Breast epithelium (tissue), 4 donors: ENCODE measurements at regions not wholly inside any gene's neighbourhood (a gene's known extent, or its start where the extent isn't known, plus 50 kb on each side); places are given as distances from the start of the nearest gene placed in this dataset.
A peak's percentile ranks its signal among the peaks of the same experiment; 100 is the strongest.

Source experiments
- DNase-seq, 2 donors: peaks; one replicate each; pipeline ENCODE4 v3.0.0-alpha.2; 2019; ENCODE audit warnings: low spot score in 2 of 2
- H3K27ac ChIP-seq, 2 donors: fragments of 200-600 bp; sonication (generic) in 1 of 2; one replicate each; pipeline ENCODE4 v1.5.1; 2016 to 2019; ENCODE audit warnings: mild to moderate bottlenecking in 1 of 2
- H3K27me3 ChIP-seq, 2 donors: fragments of 200-600 bp; sonication (generic) in 1 of 2; one replicate each; pipeline versions ENCODE4 v1.5.1 to v1.6.0; 2017 to 2019; ENCODE audit warnings: control low read depth in 1 of 2, mild to moderate bottlenecking in 1 of 2
- H3K36me3 ChIP-seq: fragments of 200-600 bp; one replicate; pipeline ENCODE4 v1.5.1; 2019
- H3K4me1 ChIP-seq, 2 donors: fragments of 200-600 bp; sonication (generic); one replicate each; pipeline ENCODE4 v1.5.1; 2016 to 2019; ENCODE audit warnings: control low read depth in 1 of 2
- H3K4me3 ChIP-seq, 3 donors: fragments of 200-600 bp; sonication (generic); 1 replicate in 2 of 3; 2 replicates in 1 of 3; pipeline ENCODE4 v1.5.1; 2016 to 2019; ENCODE audit warnings: mild to moderate bottlenecking in 3 of 3, moderate library complexity in 2 of 3
- H3K9me3 ChIP-seq, 2 donors: fragments of 200-600 bp; sonication (generic) in 1 of 2; one replicate each; pipeline ENCODE4 v1.5.1; 2016 to 2019; ENCODE audit warnings: control low read depth in 1 of 2
- CTCF ChIP-seq, 3 donors: fragments of 450-650 bp; IDR thresholded peaks; one replicate each; pipeline ENCODE4 v1.5.1; 2016 to 2017; ENCODE audit warnings: antibody characterized with exemption in 3 of 3, mild to moderate bottlenecking in 3 of 3, moderate library complexity in 3 of 3
- POLR2A ChIP-seq: fragments of 450-650 bp; IDR thresholded peaks from one replicate; pipeline ENCODE4 v1.6.1; 2016; ENCODE audit warnings: antibody characterized with exemption, mild to moderate bottlenecking, moderate library complexity
- POLR2AphosphoS5 ChIP-seq, 3 donors: sonication (generic); formaldehyde crosslinking; IDR thresholded peaks; one replicate each; pipeline ENCODE4 v1.6.1; 2017; ENCODE audit warnings: antibody characterized with exemption in 3 of 3
- intact Hi-C: fragments of 100-400 bp; cut with DNase I; formaldehyde crosslinking; loops from one replicate; pipeline ENCODE4 v1.15.1; 2023; ENCODE audit warnings: low total_unique reads

DNA sequence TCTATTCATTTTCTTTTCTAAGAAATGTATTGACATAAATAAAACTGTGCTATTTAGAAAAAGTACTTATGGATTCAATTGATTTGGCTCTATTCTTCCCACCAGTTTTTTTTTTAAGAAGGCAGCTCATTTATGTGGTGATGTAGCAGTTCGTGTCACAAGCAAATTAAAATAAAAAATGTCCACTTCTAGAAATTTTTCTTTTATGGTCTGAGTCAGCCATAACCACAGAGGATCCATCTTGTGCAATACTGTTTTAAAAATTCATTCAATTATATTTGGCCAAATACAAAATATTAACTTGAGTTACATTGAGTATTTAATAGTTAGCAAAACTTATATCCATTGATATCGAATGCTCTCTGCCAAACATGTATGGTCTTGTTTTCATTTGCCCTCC lies 207.9 kb upstream of the FAT1 start:
- H3K4me3 ChIP-seq, result no peak overlapping the region
- no peaks in the 10 kb centered on the region for H3K4me1 ChIP-seq
- no peak overlapping the region for H3K27ac ChIP-seq
- no peaks in the 10 kb centered on the region for H3K27me3 ChIP-seq
- H3K9me3 ChIP-seq, result no peaks in the 10 kb centered on the region
- no peaks in the 10 kb centered on the region for H3K36me3 ChIP-seq
- no peak for DNase-seq
- intact Hi-C loops, result no loop called here
- no peak for TF ChIP-seq POLR2A
- TF ChIP-seq CTCF (IDR thresholded peaks at IDR 0.05), result no peak
- TF ChIP-seq POLR2AphosphoS5 (IDR thresholded peaks at IDR 0.05), result no peak

GRCh38 chr4:186932196-186932595 lies 208.5 kb upstream of the FAT1 start:
- intact Hi-C loops, result no loop called here
- no peak overlapping the region for H3K4me3 ChIP-seq

DNA sequence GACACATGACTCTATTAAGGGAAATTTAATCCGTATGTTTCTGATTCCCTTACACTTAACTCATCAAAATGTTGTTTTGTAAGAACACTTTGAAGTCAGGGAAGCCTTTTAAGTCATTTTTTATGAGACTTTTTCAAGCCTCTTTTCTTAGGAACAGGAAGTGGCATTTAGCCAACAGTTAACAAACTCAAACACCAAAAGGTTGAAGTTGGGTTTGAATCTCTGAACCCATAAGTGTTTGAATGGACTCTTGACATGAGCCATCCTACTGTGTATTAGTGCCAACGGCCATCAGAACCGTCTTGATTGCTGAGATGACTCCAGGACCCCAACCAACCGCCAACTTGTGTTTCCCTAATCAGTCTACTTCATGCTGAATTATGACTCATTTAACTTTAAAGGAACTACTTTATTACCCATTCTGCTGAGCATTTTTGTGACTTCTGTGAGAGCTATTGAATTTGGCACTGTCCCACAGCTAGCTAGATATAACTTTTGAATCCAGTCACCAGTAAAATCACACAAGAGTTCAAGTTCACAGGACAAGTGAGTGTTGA lies 209.1 kb upstream of the FAT1 start:
- intact Hi-C loops, result no loop called here
- TF ChIP-seq CTCF (IDR thresholded peaks at IDR 0.05) (no peak), POLR2A (no peak), POLR2AphosphoS5 (IDR thresholded peaks at IDR 0.05) (no peak)
- Histone ChIP-seq H3K9me3 (no peaks in the 10 kb centered on the region), H3K27me3 (no peaks in the 10 kb centered on the region), H3K4me1 (no peaks in the 10 kb centered on the region), H3K36me3 (no peaks in the 10 kb centered on the region), H3K27ac (no peak overlapping the region), H3K4me3 (no peak overlapping the region)
- no peak for DNase-seq

More at GRCh38 chr4:186932196-186932595, 208.5 kb upstream of the FAT1 start:
- no peaks in the 10 kb centered on the region for H3K9me3 ChIP-seq
- DNase-seq, result no peak
- H3K27ac ChIP-seq, result no peak overlapping the region
- H3K4me1 ChIP-seq, result no peaks in the 10 kb centered on the region
- H3K36me3 ChIP-seq, result no peaks in the 10 kb centered on the region
- H3K27me3 ChIP-seq, result no peaks in the 10 kb centered on the region
- TF ChIP-seq POLR2A, result no peak

DNA sequence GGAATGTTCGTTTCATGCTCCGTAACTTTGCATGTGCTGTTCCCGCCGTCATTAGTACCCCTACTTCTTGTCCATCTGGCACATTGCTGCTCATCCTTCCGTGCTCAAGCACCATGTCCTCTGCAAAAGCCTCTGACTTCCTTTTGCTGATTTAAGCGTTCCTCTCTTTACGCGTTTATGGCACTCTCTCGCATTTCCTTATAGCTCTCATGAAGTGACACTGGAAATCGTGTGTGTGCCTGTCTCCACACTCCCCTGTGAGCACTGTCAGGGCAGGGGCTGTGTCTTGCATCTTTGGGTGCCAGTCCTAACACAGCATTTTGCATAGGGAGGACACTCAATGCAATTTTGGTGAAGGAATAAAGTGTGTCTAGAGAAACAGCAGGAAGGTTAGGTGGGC lies 210.6 kb upstream of the FAT1 start:
- H3K36me3 ChIP-seq, result no peaks in the 10 kb centered on the region
- H3K27ac ChIP-seq, result no peak overlapping the region
- DNase-seq, result no peak
- H3K9me3 ChIP-seq, result no peaks in the 10 kb centered on the region
- intact Hi-C loops, result no loop called here
- no peaks in the 10 kb centered on the region for H3K27me3 ChIP-seq
- TF ChIP-seq POLR2AphosphoS5 (IDR thresholded peaks at IDR 0.05), result no peak
- no peak for TF ChIP-seq POLR2A
- TF ChIP-seq CTCF (IDR thresholded peaks at IDR 0.05), result no peak
- no peaks in the 10 kb centered on the region for H3K4me1 ChIP-seq
- H3K4me3 ChIP-seq, result no peak overlapping the region

DNA sequence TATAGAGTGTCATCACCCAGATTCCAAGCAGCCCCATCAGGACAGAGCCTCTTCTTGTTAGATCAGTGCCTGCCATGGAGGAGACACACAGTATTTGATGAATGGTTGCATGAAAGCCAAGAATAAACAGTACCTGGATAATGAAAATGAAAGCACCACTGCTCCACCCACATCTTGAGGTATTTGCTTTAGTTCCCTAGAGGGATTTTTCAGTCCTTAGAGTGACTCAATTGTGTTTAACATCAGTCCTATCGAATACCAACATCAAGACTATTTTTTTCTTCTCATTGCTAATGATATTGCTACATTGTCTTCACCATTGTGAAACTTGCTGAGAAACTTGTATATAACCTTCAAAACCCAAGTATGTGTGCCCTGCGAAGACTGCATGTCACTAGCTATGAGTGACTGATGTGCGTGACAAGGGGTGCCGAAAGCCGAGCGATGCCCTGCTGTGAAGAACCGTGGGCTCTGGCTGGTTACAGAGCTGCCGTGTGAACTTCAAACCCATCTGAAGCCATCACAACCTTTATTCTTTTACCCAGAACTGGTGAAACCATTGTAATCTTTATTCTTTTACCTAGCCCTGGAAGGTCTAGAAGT lies 211.3 kb upstream of the FAT1 start:
- Histone ChIP-seq H3K4me3 (no peak overlapping the region), H3K36me3 (no peaks in the 10 kb centered on the region), H3K27ac (peak overlapping the region; percentile 11 to 59), H3K9me3 (no peaks in the 10 kb centered on the region), H3K27me3 (no peaks in the 10 kb centered on the region), H3K4me1 (no peaks in the 10 kb centered on the region)
- intact Hi-C loops, result no loop called here
- no peak for DNase-seq
- no peak for TF ChIP-seq POLR2AphosphoS5 (IDR thresholded peaks at IDR 0.05)
- TF ChIP-seq POLR2A, result no peak
- no peak for TF ChIP-seq CTCF (IDR thresholded peaks at IDR 0.05)
